NB4 (cell line): ENCODE measurements at regions not wholly inside any gene's neighbourhood (a gene's known extent, or its start where the extent isn't known, plus 50 kb on each side); places are given as distances from the start of the nearest gene placed in this dataset.

Source experiments
- CTCF ChIP-seq: IDR thresholded peaks from one replicate; pipeline ENCODE4 v1.5.1; 2012; ENCODE audit warnings: low read depth, low read length
- POLR2A ChIP-seq: IDR thresholded peaks from 2 replicates; pipeline ENCODE4 v1.6.1; 2011; ENCODE audit warnings: mild to moderate bottlenecking; ENCODE audit not compliant: insufficient read length; ENCODE audit errors: extremely low read depth

- TF ChIP-seq POLR2A (no peak), CTCF (no peak)
Measured at GRCh38 chr2:5609201-5609600, 83.0 kb upstream of the SOX11 start.
